ENCODE measurements at regions not wholly inside any gene's neighbourhood (a gene's known extent, or its start where the extent isn't known, plus 50 kb on each side); places are given as distances from the start of the nearest gene placed in this dataset.
A peak's percentile ranks its signal among the peaks of the same experiment; 100 is the strongest.
"Not testable (repeated sequence)": the region's sequence is repeated elsewhere in the genome, so short reads cannot be mapped to it uniquely, and the experiment has no call there.

GRCh38 chr1:146297781-146298574 is 69.2 kb upstream of the NOTCH2NLA start:
- FAIRE-seq; H3K27me3 ChIP-seq (ENCODE audit: control insufficient read depth in 2 of 2, insufficient read depth in 2 of 2, low read length in 2 of 2); H3K27ac ChIP-seq (ENCODE audit: extremely low read depth, low read depth, low read length); H3K4me2 ChIP-seq (ENCODE audit: insufficient read depth, low read length); intact Hi-C loops (cut with micrococcal nuclease); BruUV-seq (replicated peaks); CTCF ChIA-PET (ENCODE audit: low intra/inter-chr PET ratio); DNase-seq (ENCODE audit: extremely low read depth in 1 of 4, low spot score in 3 of 4); POLR2A ChIA-PET; H3K79me2 ChIP-seq (ENCODE audit: control insufficient read depth, insufficient read depth, low read length); H3K4me1 ChIP-seq (replicated peaks in 1 of 2; ENCODE audit: control insufficient read depth in 2 of 2, insufficient read depth in 2 of 2, low read length in 2 of 2); H4K20me1 ChIP-seq (replicated peaks; ENCODE audit: control insufficient read depth, insufficient read depth, low read length); H3K9me1 ChIP-seq (ENCODE audit: control insufficient read depth, insufficient read depth, low read length); H3K9ac ChIP-seq (ENCODE audit: insufficient read depth in 1 of 2, low read depth in 2 of 2, low read length in 2 of 2); H2AFZ ChIP-seq (ENCODE audit: low read depth, low read length); H3K4me3 ChIP-seq; H3K36me3 ChIP-seq (ENCODE audit: control insufficient read depth, insufficient read depth, low read length); in situ Hi-C loops (cut with MboI); H3K9me3 ChIP-seq (replicated peaks; ENCODE audit: control insufficient read depth, insufficient read depth, low read depth, low read length): not testable (repeated sequence)
- ATAC-seq: peak; percentile 80
- WGBS (ENCODE audit: insufficient coverage, low coverage, missing lambda C conversion rate): no CpG with 5 or more reads among the region's 68 CpGs

GRCh38 chr1:146292940-146293936 is 64.4 kb upstream of the NOTCH2NLA start:
- intact Hi-C loops (cut with micrococcal nuclease); H3K9ac ChIP-seq (ENCODE audit: insufficient read depth in 1 of 2, low read depth in 2 of 2, low read length in 2 of 2); H3K27ac ChIP-seq (ENCODE audit: extremely low read depth, low read depth, low read length); DNase-seq (ENCODE audit: extremely low read depth in 1 of 4, low spot score in 3 of 4); H3K79me2 ChIP-seq (ENCODE audit: control insufficient read depth, insufficient read depth, low read length); H3K27me3 ChIP-seq (ENCODE audit: control insufficient read depth in 2 of 2, insufficient read depth in 2 of 2, low read length in 2 of 2); H2AFZ ChIP-seq (ENCODE audit: low read depth, low read length); H3K4me2 ChIP-seq (ENCODE audit: insufficient read depth, low read length); POLR2A ChIA-PET; H3K9me3 ChIP-seq (replicated peaks; ENCODE audit: control insufficient read depth, insufficient read depth, low read depth, low read length); H4K20me1 ChIP-seq (replicated peaks; ENCODE audit: control insufficient read depth, insufficient read depth, low read length); H3K4me1 ChIP-seq (replicated peaks in 1 of 2; ENCODE audit: control insufficient read depth in 2 of 2, insufficient read depth in 2 of 2, low read length in 2 of 2); H3K9me1 ChIP-seq (ENCODE audit: control insufficient read depth, insufficient read depth, low read length); CTCF ChIA-PET (ENCODE audit: low intra/inter-chr PET ratio); in situ Hi-C loops (cut with MboI); H3K36me3 ChIP-seq (ENCODE audit: control insufficient read depth, insufficient read depth, low read length); H3K4me3 ChIP-seq; BruUV-seq (replicated peaks): not testable (repeated sequence)
- whole genome bisulfite sequencing (ENCODE audit: insufficient coverage, low coverage, missing lambda C conversion rate): no CpG with 5 or more reads among the region's 9 CpGs
- FAIRE-seq (peak; percentile 91), ATAC-seq (peak; percentile 52)

- CTCF ChIA-PET (ENCODE audit: low intra/inter-chr PET ratio); BruUV-seq (replicated peaks); ATAC-seq; H3K9me1 ChIP-seq (ENCODE audit: control insufficient read depth, insufficient read depth, low read length); H3K27ac ChIP-seq (ENCODE audit: extremely low read depth, low read depth, low read length); H2AFZ ChIP-seq (ENCODE audit: low read depth, low read length); H3K27me3 ChIP-seq (ENCODE audit: control insufficient read depth in 2 of 2, insufficient read depth in 2 of 2, low read length in 2 of 2); intact Hi-C loops (cut with micrococcal nuclease); H3K9ac ChIP-seq (ENCODE audit: insufficient read depth in 1 of 2, low read depth in 2 of 2, low read length in 2 of 2); FAIRE-seq; H4K20me1 ChIP-seq (replicated peaks; ENCODE audit: control insufficient read depth, insufficient read depth, low read length); H3K36me3 ChIP-seq (ENCODE audit: control insufficient read depth, insufficient read depth, low read length); POLR2A ChIA-PET; H3K4me3 ChIP-seq; in situ Hi-C loops (cut with MboI); H3K4me2 ChIP-seq (ENCODE audit: insufficient read depth, low read length); H3K79me2 ChIP-seq (ENCODE audit: control insufficient read depth, insufficient read depth, low read length); DNase-seq (ENCODE audit: extremely low read depth in 1 of 4, low spot score in 3 of 4); H3K4me1 ChIP-seq (replicated peaks in 1 of 2; ENCODE audit: control insufficient read depth in 2 of 2, insufficient read depth in 2 of 2, low read length in 2 of 2); H3K9me3 ChIP-seq (replicated peaks; ENCODE audit: control insufficient read depth, insufficient read depth, low read depth, low read length): not testable (repeated sequence)
- WGBS (ENCODE audit: insufficient coverage, low coverage, missing lambda C conversion rate): no CpG with 5 or more reads among the region's 4 CpGs
Observed at GRCh38 chr1:146292424-146292823, 63.6 kb upstream of the NOTCH2NLA start.

Data from K562 (cell line).